GM21723 (cell line): ENCODE measurements at regions not wholly inside any gene's neighbourhood (a gene's known extent, or its start where the extent isn't known, plus 50 kb on each side); places are given as distances from the start of the nearest gene placed in this dataset.

Source experiments
- ATAC-seq: cut with Tn5 transposase; IDR thresholded peaks from one replicate; pipeline ENCODE4 v1.9.1; 2021; ENCODE audit warnings: mild to moderate bottlenecking, moderate library complexity; ENCODE audit not compliant: unreplicated experiment

- ATAC-seq, result no peak
Observed at GRCh38 chr6:51360287-51360686, 541.6 kb downstream of the TFAP2B start.

GRCh38 chr6:51365566-51365965 is 546.9 kb downstream of the TFAP2B start:
- ATAC-seq, result no peak

- ATAC-seq, result no peak
Observed at GRCh38 chr6:51369485-51369884, 550.8 kb downstream of the TFAP2B start.

GRCh38 chr6:51382847-51383246 is 564.2 kb downstream of the TFAP2B start:
- ATAC-seq, result no peak

- no peak for ATAC-seq
Observed at GRCh38 chr6:51384736-51385135, 566.1 kb downstream of the TFAP2B start.

GRCh38 chr6:51386347-51386836 is 567.7 kb downstream of the TFAP2B start:
- ATAC-seq, result no peak

- no peak for ATAC-seq
Observed at GRCh38 chr6:51387907-51388306, 569.2 kb downstream of the TFAP2B start.

GRCh38 chr6:51394061-51394460 is 575.4 kb downstream of the TFAP2B start:
- ATAC-seq, result no peak

GRCh38 chr6:51396583-51396982 is 577.9 kb downstream of the TFAP2B start:
- no peak for ATAC-seq

- ATAC-seq, result no peak
Observed at GRCh38 chr6:51398064-51398705, 579.5 kb downstream of the TFAP2B start.

GRCh38 chr6:51398793-51399192 is 580.1 kb downstream of the TFAP2B start:
- ATAC-seq, result no peak

- no peak for ATAC-seq
Observed at GRCh38 chr6:51410453-51410852, 591.8 kb downstream of the TFAP2B start.

GRCh38 chr6:51411496-51412125 is 592.9 kb downstream of the TFAP2B start:
- ATAC-seq, result no peak

GRCh38 chr6:51414361-51414760 is 595.7 kb downstream of the TFAP2B start:
- no peak for ATAC-seq

- no peak for ATAC-seq
Observed at GRCh38 chr6:51415501-51415900, 596.8 kb downstream of the TFAP2B start.

- ATAC-seq, result no peak
Observed at GRCh38 chr6:51429017-51429712, 610.5 kb downstream of the TFAP2B start.

GRCh38 chr6:51430589-51430988 is 611.9 kb downstream of the TFAP2B start:
- no peak for ATAC-seq

- no peak for ATAC-seq
Observed at GRCh38 chr6:51432481-51432880, 613.8 kb downstream of the TFAP2B start.

GRCh38 chr6:51450248-51450957 is 631.7 kb downstream of the TFAP2B start:
- ATAC-seq, result no peak

GRCh38 chr6:51450958-51451357 is 632.3 kb downstream of the TFAP2B start:
- ATAC-seq, result no peak

GRCh38 chr6:51456282-51456681 is 631.1 kb downstream of the PKHD1 start:
- no peak for ATAC-seq
